Activated T-helper 1 cell treated with Interleukin-2 at 50 U/mL for 16 hours (primary cell): ENCODE measurements at regions not wholly inside any gene's neighbourhood (a gene's known extent, or its start where the extent isn't known, plus 50 kb on each side); places are given as distances from the start of the nearest gene placed in this dataset.

ENCODE experiments used
- DNase-seq: peaks from one replicate; pipeline ENCODE4 v3.0.0-alpha.2; 2020; ENCODE audit warnings: low read depth

- peak; percentile 76 for DNase-seq
Observed at GRCh38 chr1:181142096-181142958, 53.8 kb downstream of the IER5 start.

GRCh38 chr1:181143102-181143859, 54.8 kb downstream of the IER5 start:
- DNase-seq = no peak

DNA sequence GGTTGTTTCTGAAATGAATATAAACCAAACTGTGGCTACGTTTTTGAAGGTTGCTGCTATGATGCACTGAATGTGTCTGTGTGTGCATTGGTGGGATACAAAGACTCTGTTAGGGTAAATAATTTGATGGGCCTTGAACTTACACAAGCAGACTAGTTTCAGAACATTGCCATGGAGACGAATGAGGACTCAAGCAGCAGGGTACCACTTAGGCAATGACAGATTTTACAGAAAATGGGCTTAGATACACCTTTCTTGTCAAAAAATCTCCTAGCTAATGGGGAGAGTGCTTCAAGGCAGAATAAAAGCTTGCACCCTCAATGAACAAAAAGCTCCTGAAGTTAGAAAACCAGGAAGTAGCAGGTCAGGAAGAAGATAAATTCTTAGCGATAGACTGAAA, 55.7 kb downstream of the IER5 start:
- no peak for DNase-seq

DNA sequence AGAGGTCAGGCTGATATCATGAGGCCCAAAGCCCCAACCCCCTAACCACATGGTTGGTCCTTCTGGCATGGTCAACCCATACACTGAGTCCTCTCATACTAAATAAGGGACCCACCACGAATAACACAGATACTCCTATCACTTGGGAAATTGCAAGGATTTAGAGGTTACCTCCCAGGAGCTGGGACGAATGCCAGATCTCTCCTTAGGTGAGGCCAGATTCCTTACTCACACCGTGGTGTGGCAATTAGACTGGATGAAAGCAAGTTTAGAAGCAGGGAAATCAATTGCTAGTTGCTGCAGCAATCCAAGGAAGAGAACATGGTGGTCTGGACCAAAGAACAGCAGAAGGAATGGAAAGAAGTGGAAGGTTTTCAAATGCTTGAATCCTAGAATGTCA, 60.1 kb downstream of the IER5 start:
- no peak for DNase-seq

GRCh38 chr1:181149326-181150125, 61.0 kb downstream of the IER5 start:
- DNase-seq = peak; percentile 56

DNA sequence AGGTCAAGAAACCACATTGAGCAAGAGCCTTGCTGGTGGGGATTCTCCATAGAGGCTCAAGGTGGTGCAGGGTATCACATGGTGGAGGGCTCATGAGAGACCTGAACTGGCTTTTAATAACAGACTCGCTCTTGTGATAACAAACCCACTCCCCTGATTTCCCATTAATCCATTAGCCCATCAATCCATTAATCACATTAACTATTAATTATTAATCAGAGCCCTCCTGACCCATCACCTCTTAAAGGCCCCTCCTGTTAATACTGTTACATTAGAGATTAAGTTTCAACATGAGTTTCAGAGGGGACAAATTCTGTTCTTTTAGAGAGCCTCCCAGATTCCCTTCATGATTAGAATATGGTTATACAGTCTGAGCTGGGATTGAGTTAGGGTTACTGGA, 61.8 kb downstream of the IER5 start:
- DNase-seq = no peak

DNA sequence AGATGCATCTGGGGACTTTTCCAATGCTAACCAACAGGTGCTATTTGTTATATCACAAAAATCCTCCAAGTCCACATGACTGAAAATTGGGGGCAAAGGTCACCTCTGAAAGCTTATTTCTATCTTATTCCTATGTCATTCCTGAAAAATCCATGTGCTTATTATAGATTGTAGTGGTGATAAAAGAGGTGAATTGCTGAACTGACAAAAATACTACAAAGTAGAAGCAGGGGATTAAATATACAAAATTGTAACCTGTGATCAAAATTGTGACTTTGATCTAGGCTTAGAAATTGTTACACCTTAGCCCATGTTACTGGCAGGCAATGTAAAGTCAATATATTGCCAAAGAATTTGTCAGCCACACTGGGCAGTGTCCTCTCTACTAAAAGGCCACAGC, 62.3 kb downstream of the IER5 start:
- DNase-seq = no peak

GRCh38 chr1:181151378-181152326, 63.2 kb downstream of the IER5 start:
- DNase-seq = no peak

DNA sequence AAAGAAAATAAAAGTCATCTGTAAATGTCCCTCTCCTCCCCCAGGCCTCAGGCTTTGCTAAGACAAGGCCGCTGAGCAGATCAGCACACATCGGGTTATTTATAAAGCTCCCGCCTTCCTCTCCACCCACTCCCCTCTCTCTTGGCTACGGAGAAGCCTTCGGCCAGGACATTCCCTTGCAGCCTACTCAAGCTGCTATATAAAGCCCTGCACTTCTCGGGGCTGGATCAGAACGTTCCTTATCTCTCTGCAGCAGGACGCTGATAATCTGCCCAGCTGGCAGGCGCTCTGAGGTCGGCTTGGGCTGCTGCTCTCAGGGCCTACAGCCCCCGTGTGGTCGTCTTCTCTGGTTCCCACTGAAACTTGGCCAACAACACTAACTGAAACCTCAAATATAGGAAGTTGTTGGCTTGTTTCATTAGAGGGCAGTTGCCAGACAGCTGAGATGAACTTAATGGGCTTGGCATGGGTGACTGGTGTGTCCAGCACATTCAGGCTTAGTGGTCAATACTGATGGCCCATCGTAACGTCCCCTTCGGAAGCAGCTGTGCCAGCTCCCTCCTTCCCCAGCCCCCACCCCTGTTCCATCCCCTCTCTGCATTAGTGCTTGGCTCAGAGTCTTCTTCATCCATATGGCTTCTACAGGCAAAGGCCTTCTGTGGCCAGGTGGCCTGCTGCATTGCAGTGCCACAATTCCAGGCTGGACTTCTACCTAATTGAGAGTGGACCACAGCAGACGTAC, 64.6 kb downstream of the IER5 start:
- no peak for DNase-seq

DNA sequence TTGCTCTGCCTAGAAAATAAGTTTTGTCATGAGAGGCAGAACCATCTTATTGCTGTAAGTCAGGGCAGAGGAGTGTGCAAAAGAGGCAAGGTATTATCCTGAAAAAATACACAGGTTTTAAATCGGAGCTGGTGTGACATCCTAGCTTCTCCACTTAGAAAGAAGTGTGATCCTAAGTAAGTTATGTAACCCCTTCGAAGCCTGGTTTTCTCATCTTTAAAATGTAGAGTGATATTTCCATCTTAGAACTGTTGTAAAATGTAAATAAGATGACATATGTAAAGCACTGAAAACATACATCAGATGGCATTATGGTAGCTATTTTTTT, 65.1 kb downstream of the IER5 start:
- no peak for DNase-seq

DNA sequence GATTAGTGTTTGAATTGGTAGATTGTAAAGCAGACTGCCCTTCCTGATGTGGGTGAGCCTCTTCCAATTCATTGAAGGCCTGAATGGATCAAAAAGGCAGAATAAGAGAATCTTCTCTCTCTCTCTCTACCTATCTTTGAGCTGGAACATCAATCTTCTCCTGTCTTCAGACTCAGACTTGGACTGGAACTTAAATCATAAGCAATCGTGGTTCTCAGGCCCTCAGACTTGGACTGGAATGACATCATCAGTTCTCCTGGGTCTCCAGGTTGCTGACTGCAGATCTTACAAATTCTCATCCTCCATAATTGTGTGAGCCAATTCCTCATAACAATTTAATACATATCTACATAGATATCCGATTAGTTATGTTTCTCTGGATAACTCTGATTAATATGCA, 66.8 kb downstream of the IER5 start:
- no peak for DNase-seq

GRCh38 chr1:181159451-181160140, 71.1 kb downstream of the IER5 start:
- peak; percentile 40 for DNase-seq

DNA sequence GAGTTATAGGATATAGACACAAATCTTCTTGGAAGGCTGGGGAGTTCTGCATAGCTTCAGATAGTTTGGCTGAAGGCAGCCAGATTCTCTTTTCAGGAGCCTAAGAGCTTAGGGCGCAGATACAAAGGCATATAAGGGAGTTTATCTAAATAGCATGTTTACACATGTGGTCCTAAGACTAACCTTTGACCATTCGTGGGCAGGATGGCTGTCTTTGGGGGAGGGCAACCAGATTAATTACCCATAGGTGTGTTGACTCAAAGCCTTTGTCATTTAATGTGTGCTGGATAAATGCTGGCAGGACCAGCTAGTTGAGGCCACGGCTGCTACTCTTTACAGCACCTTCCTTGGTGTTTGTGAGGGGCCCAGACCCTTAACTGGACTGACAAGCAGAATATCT, 71.8 kb downstream of the IER5 start:
- no peak for DNase-seq

DNA sequence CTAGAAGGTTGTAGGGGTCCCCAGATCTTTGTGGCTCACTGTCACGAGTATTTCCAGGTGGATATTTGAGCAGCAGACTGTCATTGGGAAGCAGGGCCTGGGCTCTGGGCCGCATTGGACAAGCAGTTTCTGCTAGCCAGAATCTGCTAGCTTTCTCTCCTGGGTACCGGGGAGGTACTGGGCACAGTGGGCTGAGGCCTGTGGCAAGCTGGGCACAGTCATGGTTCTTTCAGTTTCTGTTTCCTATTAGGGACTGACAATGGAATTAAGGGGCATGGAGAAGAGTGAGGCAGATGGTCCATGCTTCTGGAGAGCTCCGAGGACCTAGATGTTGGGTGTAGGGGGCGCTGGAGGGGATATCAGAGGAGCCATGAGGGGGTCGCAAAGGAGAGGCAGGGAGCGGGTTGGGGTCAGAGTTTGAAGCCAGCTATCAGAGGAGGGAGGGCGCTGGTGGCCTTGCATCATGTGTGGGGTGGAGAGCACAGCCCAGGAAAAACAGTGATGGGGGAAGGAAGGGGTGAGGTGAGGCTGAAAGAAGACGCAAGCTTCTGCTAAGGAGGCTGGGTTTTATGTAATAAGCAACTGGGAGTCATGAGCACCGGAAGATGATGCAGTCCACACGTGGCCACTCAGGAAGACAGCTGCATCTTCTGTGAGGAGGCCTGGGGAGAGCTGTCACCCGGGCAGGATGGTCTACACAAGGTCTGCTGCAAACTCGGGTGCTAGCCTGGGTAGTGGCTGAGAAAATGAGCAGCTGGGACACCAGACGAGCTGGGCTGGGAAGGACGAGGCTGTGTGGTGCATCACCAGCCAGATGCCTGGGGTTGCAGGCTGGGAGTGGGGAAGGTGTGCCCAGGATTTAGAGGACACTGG, 72.7 kb downstream of the IER5 start:
- DNase-seq = no peak

GRCh38 chr1:181163662-181164061, 75.2 kb downstream of the IER5 start:
- DNase-seq = no peak

DNA sequence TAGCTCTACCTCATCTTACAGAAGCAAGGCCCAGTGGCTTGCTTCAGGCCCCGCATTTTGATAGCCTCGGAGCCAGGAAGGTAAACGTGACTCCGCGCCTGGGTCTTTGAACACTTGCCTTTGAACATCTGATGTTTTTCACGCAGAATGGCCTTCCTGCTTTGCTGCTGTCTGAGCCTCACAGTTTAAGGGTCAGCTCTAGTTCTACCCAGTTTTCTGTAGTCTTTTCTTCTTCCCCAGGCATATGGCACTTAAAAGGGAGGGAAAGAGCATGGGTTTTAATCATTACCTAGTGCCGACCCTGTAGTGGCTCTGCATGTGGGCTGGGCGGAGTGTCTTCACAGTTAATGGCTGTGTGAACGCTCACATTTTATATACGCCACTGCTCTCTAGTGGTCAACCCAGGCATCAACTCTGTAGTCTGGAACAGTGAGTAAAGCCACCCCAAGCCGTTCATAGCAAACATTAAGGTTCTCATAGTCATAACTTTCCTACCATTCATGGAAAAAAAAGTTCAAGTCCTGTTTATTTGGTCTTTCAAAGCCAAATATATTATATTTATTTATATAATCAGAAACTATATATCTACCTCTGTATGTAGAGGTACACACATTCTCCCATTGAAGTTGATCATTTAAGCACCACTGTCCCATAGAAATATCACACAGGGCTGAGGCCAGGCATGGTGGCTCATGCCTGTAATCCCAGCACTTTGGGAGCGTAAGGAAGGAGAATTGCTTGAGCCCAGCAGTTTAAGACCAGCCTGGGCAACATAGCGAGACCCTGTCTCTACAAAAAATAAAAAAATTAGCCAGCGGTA, 78.1 kb downstream of the IER5 start:
- peak; percentile 34 for DNase-seq

DNA sequence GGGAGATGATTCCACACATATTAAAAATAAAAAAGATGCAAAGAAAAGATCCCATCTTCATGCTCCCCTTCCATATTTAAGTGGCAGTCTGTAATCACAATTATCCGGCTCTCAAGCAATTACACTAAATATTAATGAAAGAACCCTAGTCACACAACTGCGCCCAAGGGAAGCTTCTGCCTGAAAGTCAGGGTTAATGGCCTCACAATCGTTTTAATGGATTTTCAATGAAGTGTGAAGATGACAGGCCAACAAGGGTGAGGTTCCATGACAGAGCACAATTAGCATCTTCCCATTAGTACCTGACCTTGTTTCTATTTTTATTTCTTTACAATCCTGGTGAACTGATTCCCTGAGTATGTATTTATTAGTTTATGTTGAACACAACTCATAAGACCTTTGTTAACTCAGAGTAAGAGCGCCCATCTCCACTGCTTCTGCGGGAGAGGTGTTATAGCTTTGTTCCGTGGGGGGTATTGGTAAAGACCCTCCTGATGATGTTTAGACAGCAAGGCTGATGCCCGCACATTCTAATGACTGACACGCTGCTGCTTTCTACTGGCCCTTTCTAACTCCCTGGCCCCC, 80.9 kb downstream of the IER5 start:
- no peak for DNase-seq

DNA sequence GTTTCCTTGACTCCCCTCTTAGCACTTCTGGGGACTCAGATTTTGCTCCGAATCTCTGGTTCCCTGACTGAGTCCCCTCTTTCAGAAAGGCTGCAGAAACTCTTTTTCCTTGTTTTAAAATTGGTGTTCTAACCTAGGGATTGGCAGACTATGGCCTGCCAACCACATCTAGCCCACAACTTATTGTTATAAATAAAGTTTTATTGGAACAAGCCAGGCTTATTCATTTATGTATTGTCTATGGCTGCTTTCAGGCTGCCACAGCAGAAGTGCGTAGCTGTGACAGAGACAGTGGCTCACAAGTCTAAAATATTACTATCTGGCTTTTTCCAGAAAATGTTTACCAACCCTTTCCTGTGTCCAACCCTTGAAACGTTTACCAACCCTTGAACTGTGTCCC, 81.7 kb downstream of the IER5 start:
- DNase-seq = no peak
